IMR-90 (cell line): ENCODE measurements at regions not wholly inside any gene's neighbourhood (a gene's known extent, or its start where the extent isn't known, plus 50 kb on each side); places are given as distances from the start of the nearest gene placed in this dataset.

Experiments used
- ATAC-seq: fragments of 200-7000 bp; cut with Tn5 transposase; 2 replicates; pipeline ENCODE4 v1.9.1; 2020; ENCODE audit warnings: low read depth, mild to moderate bottlenecking, moderate library complexity
- BruUV-seq: library from RNA; stranded (reverse); fragments of 400-500 nt; replicated peaks from 2 replicates; lab custom pipeline; 2021; lab: Mats Ljungman, UMichigan
- CTCF ChIA-PET: fragments of 300-600 bp; formaldehyde crosslinking; extraction: SDS; loops from one replicate; lab custom pipeline; 2021; ENCODE audit warnings: antibody characterized with exemption; lab: Yijun Ruan, JAX
- POLR2A ChIA-PET: fragments of 300-600 bp; sonication (Branson Sonifier 250); formaldehyde crosslinking; loops from one replicate; lab custom pipeline; 2022; ENCODE audit warnings: antibody characterized with exemption; ENCODE audit not compliant: unreplicated experiment; lab: Charles Lee
- DNase-seq: peaks from one replicate; pipeline ENCODE4 v3.0.0; 2013
- H2AFZ ChIP-seq: replicated peaks from 2 replicates; pipeline ENCODE3; 2013; ENCODE audit warnings: low read length, mild to moderate bottlenecking; ENCODE audit not compliant: poor library complexity
- H2AK5ac ChIP-seq: 2 replicates; pipeline ENCODE4 v1.6.1; 2013; ENCODE audit warnings: low read depth, low read length, inconsistent platforms
- H2AK9ac ChIP-seq: replicated peaks from 2 replicates; pipeline ENCODE3; 2013; ENCODE audit warnings: mild to moderate bottlenecking, low read depth, low read length, moderate library complexity; ENCODE audit not compliant: poor library complexity
- H2BK120ac ChIP-seq: 2 replicates; pipeline ENCODE4 v1.6.1; 2013; ENCODE audit warnings: low read depth, low read length, inconsistent platforms
- H2BK15ac ChIP-seq: 3 replicates; pipeline ENCODE4 v1.6.1; 2013; ENCODE audit warnings: low read depth, low read length, inconsistent platforms
- H2BK20ac ChIP-seq: 2 replicates; pipeline ENCODE4 v1.6.1; 2013; ENCODE audit warnings: low read depth, mild to moderate bottlenecking, inconsistent platforms, low read length, moderate library complexity
- H2BK5ac ChIP-seq: 2 replicates; pipeline ENCODE4 v1.6.1; 2013; ENCODE audit warnings: mild to moderate bottlenecking, low read depth, low read length, inconsistent platforms; ENCODE audit not compliant: poor library complexity, severe bottlenecking
- H3K14ac ChIP-seq: replicated peaks from 2 replicates; pipeline ENCODE4 v1.6.1; 2013; ENCODE audit warnings: low read depth, low read length, inconsistent platforms
- H3K18ac ChIP-seq: 2 replicates; pipeline ENCODE4 v1.6.1; 2013; ENCODE audit warnings: low read depth, low read length, control low read depth
- H3K23ac ChIP-seq: 2 replicates; pipeline ENCODE4 v1.6.1; 2013; ENCODE audit warnings: low read depth, low read length, inconsistent platforms
- H3K27ac ChIP-seq: 2 replicates; pipeline ENCODE4 v1.5.1; 2013; ENCODE audit warnings: mild to moderate bottlenecking, control low read depth, low read length; ENCODE audit not compliant: insufficient read depth
- H3K27me3 ChIP-seq: 2 replicates; pipeline ENCODE4 v1.6.1; 2013; ENCODE audit warnings: low read length; ENCODE audit not compliant: control insufficient read depth, insufficient read depth
- H3K36me3 ChIP-seq: 2 replicates; pipeline ENCODE4 v1.6.1; 2013; ENCODE audit warnings: low read length, mixed read lengths; ENCODE audit not compliant: control insufficient read depth, insufficient read depth
- H3K4ac ChIP-seq: 2 replicates; pipeline ENCODE4 v1.6.1; 2013; ENCODE audit warnings: low read depth, low read length, inconsistent platforms
- H3K4me1 ChIP-seq: 2 replicates; pipeline ENCODE4 v1.6.1; 2013; ENCODE audit warnings: low read length, mixed read lengths; ENCODE audit not compliant: control insufficient read depth, insufficient read depth
- H3K4me2 ChIP-seq: 2 replicates; pipeline ENCODE4 v1.6.1; 2013; ENCODE audit warnings: low read depth, mild to moderate bottlenecking, control low read depth, low read length, moderate library complexity
- H3K4me3 ChIP-seq: 2 replicates; pipeline ENCODE4 v1.5.1; 2013; ENCODE audit warnings: low read depth, mild to moderate bottlenecking, control low read depth, low read length, moderate library complexity; ENCODE audit not compliant: insufficient read depth
- H3K56ac ChIP-seq: 2 replicates; pipeline ENCODE4 v1.6.1; 2013; ENCODE audit warnings: low read length, inconsistent platforms; ENCODE audit not compliant: insufficient read depth; ENCODE audit errors: extremely low read depth
- H3K79me1 ChIP-seq, 2 experiments: 2 replicates each; pipeline ENCODE4 v1.6.1; 2013; ENCODE audit warnings: low read length in 2 of 2, inconsistent platforms in 1 of 2, low read depth in 1 of 2
- H3K9ac ChIP-seq: 2 replicates; pipeline ENCODE4 v1.6.1; 2013; ENCODE audit warnings: low read depth, low read length, control low read depth
- H3K9me1 ChIP-seq: 2 replicates; pipeline ENCODE4 v1.6.1; 2013; ENCODE audit warnings: low read length, inconsistent platforms; ENCODE audit not compliant: insufficient read depth
- H3K9me3 ChIP-seq: 2 replicates; pipeline ENCODE4 v1.6.1; 2013; ENCODE audit warnings: low read length; ENCODE audit not compliant: control insufficient read depth, insufficient read depth
- H4K20me1 ChIP-seq: 2 replicates; pipeline ENCODE4 v1.6.1; 2013; ENCODE audit warnings: low read length, inconsistent platforms; ENCODE audit not compliant: insufficient read depth
- H4K5ac ChIP-seq: 2 replicates; pipeline ENCODE4 v1.6.1; 2013; ENCODE audit warnings: mild to moderate bottlenecking, low read depth, low read length, control low read depth
- H4K8ac ChIP-seq, 2 experiments: 2 replicates each; pipeline ENCODE4 v1.6.1; 2013; ENCODE audit warnings: low read depth in 2 of 2, low read length in 2 of 2, control low read depth in 1 of 2, inconsistent platforms in 1 of 2
- H4K91ac ChIP-seq: 2 replicates; pipeline ENCODE4 v1.6.1; 2013; ENCODE audit warnings: low read depth, low read length, inconsistent platforms; ENCODE audit not compliant: insufficient read depth
- BHLHE40 ChIP-seq: fragments of 150-350 bp; IDR thresholded peaks from 2 replicates; pipeline ENCODE4 v1.6.1; 2016; ENCODE audit warnings: mild to moderate bottlenecking, low read depth, low read length
- CEBPB ChIP-seq: IDR thresholded peaks from 2 replicates; pipeline ENCODE4 v1.6.1; 2012; ENCODE audit warnings: low read depth, low read length, improper control_type of control experiment
- CHD1 ChIP-seq: IDR thresholded peaks from 2 replicates; pipeline ENCODE4 v1.6.1; 2012; ENCODE audit warnings: low read depth, low read length, improper control_type of control experiment
- FOS ChIP-seq: fragments of 150-350 bp; IDR thresholded peaks from 2 replicates; pipeline ENCODE4 v1.6.1; 2016; ENCODE audit warnings: low read depth, low read length
- MAFK ChIP-seq: IDR thresholded peaks from 2 replicates; pipeline ENCODE4 v1.6.1; 2012; ENCODE audit warnings: low read depth, low read length, improper control_type of control experiment
- MAZ ChIP-seq: IDR thresholded peaks from 2 replicates; pipeline ENCODE4 v1.6.1; 2012; ENCODE audit warnings: low read depth, mild to moderate bottlenecking, low read length, improper control_type of control experiment, moderate library complexity, borderline replicate concordance
- MXI1 ChIP-seq: IDR thresholded peaks from 2 replicates; pipeline ENCODE4 v1.6.1; 2012; ENCODE audit warnings: low read depth, mild to moderate bottlenecking, low read length, moderate library complexity, borderline replicate concordance
- NFE2L2 ChIP-seq: fragments of 150-350 bp; IDR thresholded peaks from 2 replicates; pipeline ENCODE4 v1.6.1; 2016; ENCODE audit warnings: low read depth, mild to moderate bottlenecking, low read length
- POLR2A ChIP-seq: IDR thresholded peaks from 2 replicates; pipeline ENCODE4 v1.6.1; 2012; ENCODE audit warnings: mild to moderate bottlenecking, low read depth, low read length
- RAD21 ChIP-seq: IDR thresholded peaks from 2 replicates; pipeline ENCODE4 v1.6.1; 2012; ENCODE audit warnings: low read length, improper control_type of control experiment
- RCOR1 ChIP-seq: IDR thresholded peaks from 2 replicates; pipeline ENCODE4 v1.6.1; 2012; ENCODE audit warnings: mild to moderate bottlenecking, low read length, improper control_type of control experiment; ENCODE audit not compliant: insufficient replicate concordance
- RFX5 ChIP-seq: IDR thresholded peaks from 2 replicates; pipeline ENCODE4 v1.8.0; 2012; ENCODE audit warnings: low read depth, mild to moderate bottlenecking, low read length, moderate library complexity
- SMC3 ChIP-seq: fragments of 150-350 bp; IDR thresholded peaks from 2 replicates; pipeline ENCODE4 v1.6.1; 2016; ENCODE audit warnings: low read depth, mild to moderate bottlenecking, antibody characterized with exemption, low read length, moderate library complexity
- USF2 ChIP-seq: fragments of 150-350 bp; IDR thresholded peaks from 2 replicates; pipeline ENCODE4 v1.6.1; 2017; ENCODE audit warnings: mild to moderate bottlenecking, antibody characterized with exemption, low read length, low read depth
- WGBS, 2 experiments: methylation state at CpG; one replicate each; pipeline versions ENCODE4 v1.1.5 to v1.1.7; 2013; ENCODE audit warnings: missing lambda C conversion rate in 2 of 2; ENCODE audit not compliant: insufficient read length in 1 of 2; ENCODE audit errors: extremely low coverage in 2 of 2; 5-methylcytosine and 5-hydroxymethylcytosine counted together
- dilution Hi-C: fragments of 300-500 bp; cut with HindIII; formaldehyde crosslinking; loops from one replicate; pipeline ENCODE4 v1.14.3; 2018; ENCODE audit warnings: low sequenced_read_pairs; ENCODE audit not compliant: unreplicated experiment
- in situ Hi-C: fragments of 300-500 bp; cut with MboI; formaldehyde crosslinking; loops from 3 replicates; pipeline ENCODE4 v1.14.3; 2019; ENCODE audit warnings: low sequenced_read_pairs, inconsistent platforms, mixed read lengths
- intact Hi-C: fragments of 100-400 bp; cut with micrococcal nuclease; formaldehyde crosslinking; loops from 2 replicates; pipeline ENCODE4 v1.10.0; 2022
- TF ChIP-seq, protein P1 (sequence below): conservative IDR thresholded peaks from 2 replicates; pipeline ENCODE4 v1.5.1; 2012; ENCODE audit warnings: mild to moderate bottlenecking, low read depth, low read length, improper control_type of control experiment
- TF ChIP-seq, protein P2 (sequence below): fragments of 150-350 bp; IDR thresholded peaks from 2 replicates; pipeline ENCODE4 v1.6.1; 2016; ENCODE audit warnings: low read depth, mild to moderate bottlenecking, low read length, moderate library complexity, borderline replicate concordance

DNA sequence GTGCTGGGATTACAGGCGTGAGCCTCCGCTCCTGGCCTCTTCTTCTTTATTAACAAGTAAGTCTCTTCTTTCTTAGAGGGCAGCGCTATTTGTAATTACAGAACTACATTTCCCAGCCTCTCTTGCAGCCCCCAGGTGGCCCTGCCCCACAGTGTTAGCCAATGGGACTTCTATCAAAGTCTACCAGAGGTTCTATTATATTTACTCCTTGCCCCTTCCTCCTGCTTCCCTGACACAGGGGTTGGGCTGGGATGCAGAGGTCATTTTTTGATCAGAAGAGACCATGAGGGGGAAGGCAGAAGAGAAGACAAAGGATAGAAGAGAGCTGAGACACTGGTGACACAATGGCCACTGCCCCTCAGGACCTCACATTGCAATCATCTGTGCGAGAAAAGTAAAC lies 224.2 kb downstream of the SYK start:
- in situ Hi-C loops (no loop called here), intact Hi-C loops (no loop called here), dilution Hi-C loops (no loop called here)
- Histone ChIP-seq H2BK15ac (no peak overlapping the region), H4K8ac (no peak overlapping the region), H3K18ac (no peak overlapping the region), H3K4me2 (no peak overlapping the region), H2BK120ac (no peak overlapping the region), H2AK5ac (no peak overlapping the region), H4K20me1 (no peaks in the 10 kb centered on the region), H3K27me3 (no peaks in the 10 kb centered on the region), H3K4me3 (no peak overlapping the region), H3K9ac (no peak overlapping the region), H3K27ac (no peak overlapping the region), H2AK9ac (no peak overlapping the region), H3K56ac (no peak overlapping the region), H4K91ac (no peak overlapping the region), H3K23ac (no peak overlapping the region), H3K79me1 (no peaks in the 10 kb centered on the region), H3K14ac (no peak overlapping the region), H3K9me1 (0 out of 2 replicates have a peak, but pooled peaks cover under 1% of the 10 kb centered on the region), H3K36me3 (no peaks in the 10 kb centered on the region), H4K5ac (no peak overlapping the region), H2BK20ac (no peak overlapping the region), H3K4ac (no peak overlapping the region), H3K4me1 (no peaks in the 10 kb centered on the region), H2AFZ (no peak overlapping the region), H2BK5ac (no peak overlapping the region), H3K9me3 (peaks cover 5% of the 10 kb centered on the region; the same call in 1 of the 2 replicates)
- WGBS, 2 experiments, result 100% methylated on average over 2 of the region's 4 CpGs; no CpG with 5 or more reads in 1 of the 2 experiments
- TF ChIP-seq FOS (no peak), BHLHE40 (no peak), MXI1 (no peak), MAZ (no peak), USF2 (no peak), RCOR1 (no peak), CEBPB (no peak), NFE2L2 (no peak), CHD1 (no peak), SMC3 (no peak), RFX5 (no peak), POLR2A (no peak), RAD21 (no peak), MAFK (no peak)
- TF ChIP-seq, protein P1, sequence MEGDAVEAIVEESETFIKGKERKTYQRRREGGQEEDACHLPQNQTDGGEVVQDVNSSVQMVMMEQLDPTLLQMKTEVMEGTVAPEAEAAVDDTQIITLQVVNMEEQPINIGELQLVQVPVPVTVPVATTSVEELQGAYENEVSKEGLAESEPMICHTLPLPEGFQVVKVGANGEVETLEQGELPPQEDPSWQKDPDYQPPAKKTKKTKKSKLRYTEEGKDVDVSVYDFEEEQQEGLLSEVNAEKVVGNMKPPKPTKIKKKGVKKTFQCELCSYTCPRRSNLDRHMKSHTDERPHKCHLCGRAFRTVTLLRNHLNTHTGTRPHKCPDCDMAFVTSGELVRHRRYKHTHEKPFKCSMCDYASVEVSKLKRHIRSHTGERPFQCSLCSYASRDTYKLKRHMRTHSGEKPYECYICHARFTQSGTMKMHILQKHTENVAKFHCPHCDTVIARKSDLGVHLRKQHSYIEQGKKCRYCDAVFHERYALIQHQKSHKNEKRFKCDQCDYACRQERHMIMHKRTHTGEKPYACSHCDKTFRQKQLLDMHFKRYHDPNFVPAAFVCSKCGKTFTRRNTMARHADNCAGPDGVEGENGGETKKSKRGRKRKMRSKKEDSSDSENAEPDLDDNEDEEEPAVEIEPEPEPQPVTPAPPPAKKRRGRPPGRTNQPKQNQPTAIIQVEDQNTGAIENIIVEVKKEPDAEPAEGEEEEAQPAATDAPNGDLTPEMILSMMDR, result no peak
- TF ChIP-seq, protein P2, sequence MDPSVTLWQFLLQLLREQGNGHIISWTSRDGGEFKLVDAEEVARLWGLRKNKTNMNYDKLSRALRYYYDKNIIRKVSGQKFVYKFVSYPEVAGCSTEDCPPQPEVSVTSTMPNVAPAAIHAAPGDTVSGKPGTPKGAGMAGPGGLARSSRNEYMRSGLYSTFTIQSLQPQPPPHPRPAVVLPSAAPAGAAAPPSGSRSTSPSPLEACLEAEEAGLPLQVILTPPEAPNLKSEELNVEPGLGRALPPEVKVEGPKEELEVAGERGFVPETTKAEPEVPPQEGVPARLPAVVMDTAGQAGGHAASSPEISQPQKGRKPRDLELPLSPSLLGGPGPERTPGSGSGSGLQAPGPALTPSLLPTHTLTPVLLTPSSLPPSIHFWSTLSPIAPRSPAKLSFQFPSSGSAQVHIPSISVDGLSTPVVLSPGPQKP, result no peak
- BruUV-seq, result no TSS peak
- ChIA-PET CTCF (no interaction called here), POLR2A (no interaction called here)
- no peak for DNase-seq
- ATAC-seq, result no peak
